Uterus (tissue), 2 donors: ENCODE measurements at regions not wholly inside any gene's neighbourhood (a gene's known extent, or its start where the extent isn't known, plus 50 kb on each side); places are given as distances from the start of the nearest gene placed in this dataset.

Experiments used
- POLR2A ChIP-seq, 2 donors: fragments of 450-650 bp; IDR thresholded peaks; one replicate each; pipeline ENCODE4 v1.6.1; 2016; ENCODE audit warnings: antibody characterized with exemption in 2 of 2, mild to moderate bottlenecking in 1 of 2, moderate library complexity in 1 of 2
- TF ChIP-seq, protein P1 (sequence below), 4 experiments: fragments of 200-600 bp in 2 of 4; fragments of 450-650 bp in 2 of 4; sonication (generic) in 2 of 4; IDR thresholded peaks; one replicate each; pipeline ENCODE4 v1.5.1; 2016 to 2019; ENCODE audit warnings: antibody characterized with exemption in 4 of 4, mild to moderate bottlenecking in 2 of 4, moderate library complexity in 1 of 4

DNA sequence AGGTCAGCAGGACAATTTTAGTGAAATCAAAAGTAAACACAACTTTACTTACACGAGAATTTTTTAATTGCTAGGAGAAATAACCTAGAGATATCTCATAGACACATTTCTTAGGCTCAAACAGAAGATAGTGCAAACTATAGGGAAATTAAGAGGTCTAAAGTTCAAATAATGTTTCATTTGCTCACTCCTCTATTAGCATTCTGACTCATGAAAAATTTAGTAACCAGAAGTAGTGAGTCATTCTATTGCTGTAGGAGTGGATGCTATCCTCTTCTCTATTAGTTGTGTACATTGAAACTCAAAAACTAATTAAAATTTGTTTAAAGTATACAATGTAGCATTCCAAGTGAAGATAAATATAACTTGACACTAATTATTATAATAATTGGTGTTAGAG, 908.3 kb upstream of the TMEFF2 start:
- TF ChIP-seq, protein P1, sequence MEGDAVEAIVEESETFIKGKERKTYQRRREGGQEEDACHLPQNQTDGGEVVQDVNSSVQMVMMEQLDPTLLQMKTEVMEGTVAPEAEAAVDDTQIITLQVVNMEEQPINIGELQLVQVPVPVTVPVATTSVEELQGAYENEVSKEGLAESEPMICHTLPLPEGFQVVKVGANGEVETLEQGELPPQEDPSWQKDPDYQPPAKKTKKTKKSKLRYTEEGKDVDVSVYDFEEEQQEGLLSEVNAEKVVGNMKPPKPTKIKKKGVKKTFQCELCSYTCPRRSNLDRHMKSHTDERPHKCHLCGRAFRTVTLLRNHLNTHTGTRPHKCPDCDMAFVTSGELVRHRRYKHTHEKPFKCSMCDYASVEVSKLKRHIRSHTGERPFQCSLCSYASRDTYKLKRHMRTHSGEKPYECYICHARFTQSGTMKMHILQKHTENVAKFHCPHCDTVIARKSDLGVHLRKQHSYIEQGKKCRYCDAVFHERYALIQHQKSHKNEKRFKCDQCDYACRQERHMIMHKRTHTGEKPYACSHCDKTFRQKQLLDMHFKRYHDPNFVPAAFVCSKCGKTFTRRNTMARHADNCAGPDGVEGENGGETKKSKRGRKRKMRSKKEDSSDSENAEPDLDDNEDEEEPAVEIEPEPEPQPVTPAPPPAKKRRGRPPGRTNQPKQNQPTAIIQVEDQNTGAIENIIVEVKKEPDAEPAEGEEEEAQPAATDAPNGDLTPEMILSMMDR (IDR thresholded peaks at IDR 0.05): no peak
- no peak for TF ChIP-seq POLR2A (IDR thresholded peaks at IDR 0.05)
